Osteoblast (primary cell): ENCODE measurements at regions not wholly inside any gene's neighbourhood (a gene's known extent, or its start where the extent isn't known, plus 50 kb on each side); places are given as distances from the start of the nearest gene placed in this dataset.
"Not testable (repeated sequence)": the region's sequence is repeated elsewhere in the genome, so short reads cannot be mapped to it uniquely, and the experiment has no call there.

Experiments
- DNase-seq: peaks from one replicate; pipeline ENCODE4 v3.0.0; 2011; ENCODE audit warnings: low spot score, mixed read lengths; ENCODE audit not compliant: insufficient read length; ENCODE audit errors: missing footprints
- H2AFZ ChIP-seq: 2 replicates; pipeline ENCODE4 v1.6.0; 2011; ENCODE audit warnings: mild to moderate bottlenecking, low read length
- H3K27ac ChIP-seq: 2 replicates; pipeline ENCODE4 v1.5.1; 2011; ENCODE audit warnings: mild to moderate bottlenecking, low read depth, low read length, moderate library complexity
- H3K27me3 ChIP-seq: 2 replicates; pipeline ENCODE4 v1.6.0; 2012; ENCODE audit warnings: mild to moderate bottlenecking, control low read depth, inconsistent platforms, low read length, moderate library complexity; ENCODE audit not compliant: insufficient read depth
- H3K36me3 ChIP-seq: 2 replicates; pipeline ENCODE4 v1.5.1; 2011; ENCODE audit warnings: mild to moderate bottlenecking, low read length, control low read depth, moderate library complexity; ENCODE audit not compliant: insufficient read depth
- H3K4me1 ChIP-seq: 2 replicates; pipeline ENCODE4 v1.5.1; 2011; ENCODE audit warnings: mild to moderate bottlenecking, low read length, control low read depth, moderate library complexity; ENCODE audit not compliant: insufficient read depth
- H3K4me2 ChIP-seq: 2 replicates; pipeline ENCODE4 v1.6.0; 2011; ENCODE audit warnings: mild to moderate bottlenecking, low read length; ENCODE audit not compliant: insufficient read depth
- H3K4me3 ChIP-seq: fragments of 200-600 bp; sonication (generic); 3 replicates; pipeline ENCODE4 v1.5.1; 2012; ENCODE audit warnings: mild to moderate bottlenecking, low read length, inconsistent platforms; ENCODE audit not compliant: insufficient read depth
- H3K79me2 ChIP-seq: 2 replicates; pipeline ENCODE4 v1.6.0; 2012; ENCODE audit warnings: mild to moderate bottlenecking, low read length, control low read depth, inconsistent platforms; ENCODE audit not compliant: insufficient read depth
- H3K9me3 ChIP-seq: 2 replicates; pipeline ENCODE4 v1.5.1; 2011; ENCODE audit warnings: low read depth, low read length, control low read depth
- H4K20me1 ChIP-seq: 2 replicates; pipeline ENCODE4 v1.6.0; 2012; ENCODE audit warnings: mild to moderate bottlenecking, low read length, control low read depth; ENCODE audit not compliant: insufficient read depth
- TF ChIP-seq, protein P1 (sequence below): IDR thresholded peaks from 2 replicates; pipeline ENCODE4 v1.5.1; 2011; ENCODE audit warnings: mild to moderate bottlenecking, low read depth, low read length, moderate library complexity; ENCODE audit errors: extremely low read depth

DNA sequence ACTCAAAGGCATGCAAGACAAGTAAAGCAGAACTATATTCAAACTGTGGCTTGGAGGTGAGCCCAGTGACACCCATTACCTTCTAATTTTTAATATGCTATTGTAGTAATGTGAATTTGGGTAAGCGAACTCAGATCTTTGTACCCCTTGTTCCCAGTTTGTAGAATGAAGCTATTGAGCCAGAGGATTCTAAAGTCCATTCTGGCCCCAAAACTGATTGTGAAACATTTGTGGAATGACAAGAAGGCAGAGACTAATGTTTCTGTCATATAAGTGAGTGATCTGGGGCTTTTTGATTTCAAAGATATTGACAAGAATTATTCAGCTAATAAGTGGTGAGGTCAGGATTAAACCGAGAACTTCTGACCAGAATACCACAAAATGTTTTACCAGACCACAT lies 283.8 kb upstream of the CA10 start:
- DNase-seq = no peak

DNA sequence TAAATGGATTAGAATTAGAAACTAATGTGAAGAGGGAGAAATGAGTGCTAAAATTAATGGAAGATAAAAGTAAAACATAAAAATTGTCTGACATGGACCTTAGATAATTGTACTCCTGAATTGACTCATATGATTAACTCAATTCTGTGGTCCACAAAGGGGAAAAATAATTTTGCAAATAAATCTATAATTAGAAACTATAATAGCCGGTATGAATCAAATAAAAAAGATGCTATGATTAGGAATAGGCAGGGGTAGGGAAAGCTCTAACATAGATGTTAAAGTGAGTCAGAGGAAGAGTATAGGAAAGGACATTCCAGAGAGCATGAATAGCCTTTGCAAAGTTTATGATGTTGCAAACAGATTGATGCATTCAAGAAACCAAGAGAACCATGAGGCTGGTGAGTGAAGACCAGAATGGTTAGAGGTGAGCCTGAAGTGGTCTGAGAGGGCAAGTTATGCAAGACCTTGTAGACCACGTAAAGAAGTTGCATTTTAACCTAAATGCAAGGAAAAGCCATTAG lies 262.1 kb upstream of the CA10 start:
- Histone ChIP-seq H3K79me2 (no peaks in the 10 kb centered on the region), H4K20me1 (no peaks in the 10 kb centered on the region), H3K4me3 (no peak overlapping the region), H3K27ac (no peak overlapping the region), H3K4me2 (no peak overlapping the region), H3K27me3 (no peaks in the 10 kb centered on the region), H3K4me1 (no peaks in the 10 kb centered on the region), H2AFZ (no peak overlapping the region), H3K36me3 (no peaks in the 10 kb centered on the region), H3K9me3 (no peaks in the 10 kb centered on the region)
- TF ChIP-seq, protein P1, sequence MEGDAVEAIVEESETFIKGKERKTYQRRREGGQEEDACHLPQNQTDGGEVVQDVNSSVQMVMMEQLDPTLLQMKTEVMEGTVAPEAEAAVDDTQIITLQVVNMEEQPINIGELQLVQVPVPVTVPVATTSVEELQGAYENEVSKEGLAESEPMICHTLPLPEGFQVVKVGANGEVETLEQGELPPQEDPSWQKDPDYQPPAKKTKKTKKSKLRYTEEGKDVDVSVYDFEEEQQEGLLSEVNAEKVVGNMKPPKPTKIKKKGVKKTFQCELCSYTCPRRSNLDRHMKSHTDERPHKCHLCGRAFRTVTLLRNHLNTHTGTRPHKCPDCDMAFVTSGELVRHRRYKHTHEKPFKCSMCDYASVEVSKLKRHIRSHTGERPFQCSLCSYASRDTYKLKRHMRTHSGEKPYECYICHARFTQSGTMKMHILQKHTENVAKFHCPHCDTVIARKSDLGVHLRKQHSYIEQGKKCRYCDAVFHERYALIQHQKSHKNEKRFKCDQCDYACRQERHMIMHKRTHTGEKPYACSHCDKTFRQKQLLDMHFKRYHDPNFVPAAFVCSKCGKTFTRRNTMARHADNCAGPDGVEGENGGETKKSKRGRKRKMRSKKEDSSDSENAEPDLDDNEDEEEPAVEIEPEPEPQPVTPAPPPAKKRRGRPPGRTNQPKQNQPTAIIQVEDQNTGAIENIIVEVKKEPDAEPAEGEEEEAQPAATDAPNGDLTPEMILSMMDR = no peak
- DNase-seq = peak; percentile 14

More for the DNA sequence above, 283.8 kb upstream of the CA10 start:
- H4K20me1 ChIP-seq = no peaks in the 10 kb centered on the region
- no peaks in the 10 kb centered on the region for H3K27me3 ChIP-seq
- H2AFZ ChIP-seq = no peak overlapping the region
- no peak overlapping the region for H3K4me3 ChIP-seq
- peaks cover 8% of the 10 kb centered on the region for H3K9me3 ChIP-seq
- no peak overlapping the region for H3K4me2 ChIP-seq
- no peak overlapping the region for H3K27ac ChIP-seq
- H3K79me2 ChIP-seq = no peaks in the 10 kb centered on the region
- no peaks in the 10 kb centered on the region for H3K4me1 ChIP-seq
- TF ChIP-seq, protein P1 = no peak
- no peaks in the 10 kb centered on the region for H3K36me3 ChIP-seq

DNA sequence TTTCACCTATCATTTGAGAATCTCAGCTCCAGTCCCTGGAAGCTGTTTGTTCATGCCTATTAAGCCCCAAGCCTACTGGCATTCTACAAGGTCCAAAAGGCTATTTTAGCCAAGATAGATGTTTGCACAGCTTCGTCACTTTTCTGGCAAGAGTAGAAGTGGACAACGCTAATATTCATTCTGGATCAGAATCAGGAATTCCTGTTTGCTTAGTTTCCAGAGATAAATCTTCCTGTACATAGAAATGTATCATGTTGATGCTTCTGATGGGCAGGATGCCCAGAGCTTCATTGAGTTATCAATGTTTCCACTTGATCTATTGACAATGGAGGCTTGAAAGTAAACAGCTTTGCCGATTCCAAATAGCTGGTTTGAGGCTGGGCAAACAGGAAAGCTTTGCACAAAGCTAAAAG lies 260.7 kb upstream of the CA10 start:
- TF ChIP-seq, protein P1 = no peak
- Histone ChIP-seq H2AFZ (no peak overlapping the region), H3K4me1 (no peaks in the 10 kb centered on the region), H3K27me3 (no peaks in the 10 kb centered on the region), H4K20me1 (no peaks in the 10 kb centered on the region), H3K79me2 (no peaks in the 10 kb centered on the region), H3K4me2 (no peak overlapping the region), H3K9me3 (peaks cover 2% of the 10 kb centered on the region), H3K27ac (no peak overlapping the region), H3K36me3 (no peaks in the 10 kb centered on the region), H3K4me3 (no peak overlapping the region)
- no peak for DNase-seq

DNA sequence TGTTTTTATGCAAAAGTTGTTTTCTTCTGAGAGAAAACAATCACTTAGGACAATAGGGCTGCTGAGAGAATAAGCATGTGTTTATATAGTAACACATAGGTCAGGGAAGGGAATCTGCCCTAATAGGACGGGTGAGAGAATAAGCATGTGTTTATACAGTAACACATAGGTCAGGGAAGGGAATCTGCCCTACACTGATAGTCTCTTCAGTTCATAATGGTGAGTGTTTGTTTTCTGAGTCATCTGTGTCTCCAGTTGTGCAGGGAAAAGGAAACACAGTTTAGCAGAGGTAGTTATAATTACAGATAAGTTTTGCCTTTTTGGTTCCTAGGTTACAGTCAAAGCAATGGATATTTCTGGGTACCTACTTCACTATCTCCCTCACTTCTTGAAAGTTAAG lies 252.3 kb upstream of the CA10 start:
- H3K27ac ChIP-seq = no peak overlapping the region
- H4K20me1 ChIP-seq = no peaks in the 10 kb centered on the region
- peaks cover 2% of the 10 kb centered on the region for H3K9me3 ChIP-seq
- no peaks in the 10 kb centered on the region for H3K27me3 ChIP-seq
- no peak overlapping the region for H2AFZ ChIP-seq
- H3K4me2 ChIP-seq = no peak overlapping the region
- H3K79me2 ChIP-seq = no peaks in the 10 kb centered on the region
- H3K4me1 ChIP-seq = no peaks in the 10 kb centered on the region
- no peaks in the 10 kb centered on the region for H3K36me3 ChIP-seq
- no peak for DNase-seq
- TF ChIP-seq, protein P1 = no peak
- no peak overlapping the region for H3K4me3 ChIP-seq

DNA sequence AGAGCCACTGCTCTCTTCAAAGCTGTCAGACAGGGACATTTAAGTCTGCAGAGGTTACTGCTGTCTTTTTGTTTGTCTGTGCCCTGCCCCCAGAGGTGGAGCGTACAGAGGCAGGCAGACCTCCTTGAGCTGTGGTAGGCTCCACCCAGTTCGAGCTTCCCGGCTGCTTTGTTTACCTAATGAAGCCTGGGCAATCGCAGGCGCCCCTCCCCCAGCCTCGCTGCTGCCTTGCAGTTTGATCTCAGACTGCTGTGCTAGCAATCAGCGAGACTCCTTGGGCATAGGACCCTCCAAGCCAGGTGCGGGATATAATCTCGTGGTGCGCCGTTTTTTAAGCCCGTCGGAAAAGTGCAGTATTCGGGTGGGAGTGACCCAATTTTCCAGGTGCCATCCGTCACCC lies 250.7 kb upstream of the CA10 start:
- not testable (repeated sequence) for H3K4me3 ChIP-seq, DNase-seq, H3K79me2 ChIP-seq, H3K36me3 ChIP-seq, H3K4me1 ChIP-seq, H3K9me3 ChIP-seq, H4K20me1 ChIP-seq, H2AFZ ChIP-seq, H3K27ac ChIP-seq, H3K4me2 ChIP-seq, H3K27me3 ChIP-seq
